IMR-90 (cell line): ENCODE measurements at regions not wholly inside any gene's neighbourhood (a gene's known extent, or its start where the extent isn't known, plus 50 kb on each side); places are given as distances from the start of the nearest gene placed in this dataset.

Experiments used
- CEBPB ChIP-seq: IDR thresholded peaks from 2 replicates; pipeline ENCODE4 v1.6.1; 2012; ENCODE audit warnings: low read depth, low read length, improper control_type of control experiment
- ELK1 ChIP-seq: fragments of 150-350 bp; IDR thresholded peaks from 2 replicates; pipeline ENCODE4 v1.6.1; 2016; ENCODE audit warnings: low read depth, mild to moderate bottlenecking, low read length, moderate library complexity, borderline replicate concordance
- MAFK ChIP-seq: IDR thresholded peaks from 2 replicates; pipeline ENCODE4 v1.6.1; 2012; ENCODE audit warnings: low read depth, low read length, improper control_type of control experiment
- MAZ ChIP-seq: IDR thresholded peaks from 2 replicates; pipeline ENCODE4 v1.6.1; 2012; ENCODE audit warnings: low read depth, mild to moderate bottlenecking, low read length, improper control_type of control experiment, moderate library complexity, borderline replicate concordance
- MXI1 ChIP-seq: IDR thresholded peaks from 2 replicates; pipeline ENCODE4 v1.6.1; 2012; ENCODE audit warnings: low read depth, mild to moderate bottlenecking, low read length, moderate library complexity, borderline replicate concordance
- POLR2A ChIP-seq: IDR thresholded peaks from 2 replicates; pipeline ENCODE4 v1.6.1; 2012; ENCODE audit warnings: mild to moderate bottlenecking, low read depth, low read length
- RAD21 ChIP-seq: IDR thresholded peaks from 2 replicates; pipeline ENCODE4 v1.6.1; 2012; ENCODE audit warnings: low read length, improper control_type of control experiment
- RCOR1 ChIP-seq: IDR thresholded peaks from 2 replicates; pipeline ENCODE4 v1.6.1; 2012; ENCODE audit warnings: mild to moderate bottlenecking, low read length, improper control_type of control experiment; ENCODE audit not compliant: insufficient replicate concordance
- RFX5 ChIP-seq: IDR thresholded peaks from 2 replicates; pipeline ENCODE4 v1.8.0; 2012; ENCODE audit warnings: low read depth, mild to moderate bottlenecking, low read length, moderate library complexity
- SMC3 ChIP-seq: fragments of 150-350 bp; IDR thresholded peaks from 2 replicates; pipeline ENCODE4 v1.6.1; 2016; ENCODE audit warnings: low read depth, mild to moderate bottlenecking, antibody characterized with exemption, low read length, moderate library complexity
- USF2 ChIP-seq: fragments of 150-350 bp; IDR thresholded peaks from 2 replicates; pipeline ENCODE4 v1.6.1; 2017; ENCODE audit warnings: mild to moderate bottlenecking, antibody characterized with exemption, low read length, low read depth
- TF ChIP-seq, protein P1 (sequence below): conservative IDR thresholded peaks from 2 replicates; pipeline ENCODE4 v1.5.1; 2012; ENCODE audit warnings: mild to moderate bottlenecking, low read depth, low read length, improper control_type of control experiment

DNA sequence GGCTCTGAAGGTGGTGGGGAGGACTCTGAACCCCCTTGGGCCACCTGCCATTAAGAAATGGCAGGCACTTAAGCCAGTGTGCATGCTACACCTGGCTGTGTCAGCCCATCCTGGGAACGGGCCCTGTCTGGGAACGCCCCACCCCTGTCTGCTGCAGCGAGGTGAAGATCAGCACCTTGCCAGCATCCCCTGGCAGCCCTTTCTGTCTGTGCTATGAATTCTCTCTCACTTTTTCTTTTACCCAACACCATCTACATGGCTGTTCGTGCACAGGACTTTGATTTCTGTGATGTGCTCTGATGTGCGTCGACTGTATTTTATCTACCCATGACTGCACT, 452.9 kb upstream of the B3GAT1 start:
- TF ChIP-seq, protein P1, sequence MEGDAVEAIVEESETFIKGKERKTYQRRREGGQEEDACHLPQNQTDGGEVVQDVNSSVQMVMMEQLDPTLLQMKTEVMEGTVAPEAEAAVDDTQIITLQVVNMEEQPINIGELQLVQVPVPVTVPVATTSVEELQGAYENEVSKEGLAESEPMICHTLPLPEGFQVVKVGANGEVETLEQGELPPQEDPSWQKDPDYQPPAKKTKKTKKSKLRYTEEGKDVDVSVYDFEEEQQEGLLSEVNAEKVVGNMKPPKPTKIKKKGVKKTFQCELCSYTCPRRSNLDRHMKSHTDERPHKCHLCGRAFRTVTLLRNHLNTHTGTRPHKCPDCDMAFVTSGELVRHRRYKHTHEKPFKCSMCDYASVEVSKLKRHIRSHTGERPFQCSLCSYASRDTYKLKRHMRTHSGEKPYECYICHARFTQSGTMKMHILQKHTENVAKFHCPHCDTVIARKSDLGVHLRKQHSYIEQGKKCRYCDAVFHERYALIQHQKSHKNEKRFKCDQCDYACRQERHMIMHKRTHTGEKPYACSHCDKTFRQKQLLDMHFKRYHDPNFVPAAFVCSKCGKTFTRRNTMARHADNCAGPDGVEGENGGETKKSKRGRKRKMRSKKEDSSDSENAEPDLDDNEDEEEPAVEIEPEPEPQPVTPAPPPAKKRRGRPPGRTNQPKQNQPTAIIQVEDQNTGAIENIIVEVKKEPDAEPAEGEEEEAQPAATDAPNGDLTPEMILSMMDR, result no peak
- no peak for TF ChIP-seq POLR2A
- TF ChIP-seq RAD21, result no peak
- no peak for TF ChIP-seq MAZ
- TF ChIP-seq MXI1, result no peak
- TF ChIP-seq ELK1, result no peak
- TF ChIP-seq RFX5, result no peak
- TF ChIP-seq RCOR1, result no peak
- TF ChIP-seq MAFK, result no peak
- no peak for TF ChIP-seq SMC3
- no peak for TF ChIP-seq USF2
- no peak for TF ChIP-seq CEBPB
